Endothelial cell of umbilical vein (primary cell): ENCODE measurements at regions not wholly inside any gene's neighbourhood (a gene's known extent, or its start where the extent isn't known, plus 50 kb on each side); places are given as distances from the start of the nearest gene placed in this dataset.

Experiments
- BruUV-seq: library from RNA; stranded (reverse); fragments of 400-500 nt; replicated peaks from 2 replicates; lab custom pipeline; 2021; lab: Mats Ljungman, UMichigan
- CTCF ChIA-PET: fragments of 300-600, 350-600 bp; sonication (Branson Sonifier 250); formaldehyde crosslinking; loops from one replicate; lab custom pipeline; 2021; ENCODE audit warnings: antibody characterized with exemption, inconsistent platforms; lab: Charles Lee
- POLR2A ChIA-PET: fragments of 300-600, 350-600 bp; sonication (Branson Sonifier 250); formaldehyde crosslinking; loops from one replicate; lab custom pipeline; 2021; ENCODE audit warnings: antibody characterized with exemption, inconsistent platforms; lab: Charles Lee
- DNase-seq: peaks from one replicate; pipeline ENCODE4 v3.0.0-alpha.2; 2011; ENCODE audit warnings: low read depth, low spot score
- FAIRE-seq: peaks from 2 replicates; lab custom pipeline; 2011; peaks lifted over from hg19 to GRCh38; lab: Jason Lieb, UNC
- H2AFZ ChIP-seq: 2 replicates; pipeline ENCODE4 v1.6.0; 2012; ENCODE audit warnings: low read depth, low read length, control low read depth, inconsistent platforms
- H3K27ac ChIP-seq: 2 replicates; pipeline ENCODE4 v1.5.1; 2011; ENCODE audit warnings: low read depth, mild to moderate bottlenecking, control low read depth, low read length, moderate library complexity; ENCODE audit not compliant: insufficient read depth
- H3K27me3 ChIP-seq, 2 experiments: 2 replicates each; pipeline versions ENCODE4 v1.6.0 to v1.6.1; 2011; ENCODE audit warnings: low read length in 2 of 2, mixed read lengths in 1 of 2; ENCODE audit not compliant: control insufficient read depth in 2 of 2, insufficient read depth in 2 of 2
- H3K36me3 ChIP-seq, 2 experiments: 2 replicates in 1 of 2; 3 replicates in 1 of 2; pipeline ENCODE4 v1.5.1; 2011; ENCODE audit warnings: low read length in 2 of 2, mild to moderate bottlenecking in 1 of 2, moderate library complexity in 1 of 2; ENCODE audit not compliant: control insufficient read depth in 2 of 2, insufficient read depth in 2 of 2; ENCODE audit errors: extremely low read depth in 1 of 2
- H3K4me1 ChIP-seq: 3 replicates; pipeline ENCODE4 v1.5.1; 2011; ENCODE audit warnings: mild to moderate bottlenecking, low read length; ENCODE audit not compliant: control insufficient read depth, insufficient read depth; ENCODE audit errors: extremely low read depth
- H3K4me2 ChIP-seq: 2 replicates; pipeline ENCODE4 v1.6.1; 2011; ENCODE audit warnings: low read length, control low read depth, mixed read lengths; ENCODE audit not compliant: insufficient read depth
- H3K4me3 ChIP-seq, 3 experiments: fragments of 200-600 bp in 1 of 3; sonication (generic), shearing (Covaris generic) in 1 of 3; replicated peaks in 1 of 3; 2 replicates each; pipeline ENCODE4 v1.5.1; 2011 to 2016; ENCODE audit warnings: control low read depth in 3 of 3, low read length in 3 of 3, mild to moderate bottlenecking in 2 of 3, inconsistent platforms in 1 of 3, low read depth in 1 of 3, moderate library complexity in 1 of 3; ENCODE audit not compliant: insufficient read depth in 1 of 3
- H3K79me2 ChIP-seq: 2 replicates; pipeline ENCODE4 v1.6.0; 2012; ENCODE audit warnings: low read length, inconsistent platforms; ENCODE audit not compliant: control insufficient read depth, insufficient read depth
- H3K9ac ChIP-seq: replicated peaks from 2 replicates; pipeline ENCODE3; 2011; ENCODE audit warnings: low read length, control low read depth; ENCODE audit not compliant: insufficient read depth; ENCODE audit errors: extremely low read depth
- H3K9me1 ChIP-seq: replicated peaks from 3 replicates; pipeline ENCODE4 v1.6.0; 2011; ENCODE audit warnings: mild to moderate bottlenecking, low read length; ENCODE audit not compliant: control insufficient read depth, insufficient read depth; ENCODE audit errors: extremely low read depth
- H3K9me3 ChIP-seq: replicated peaks from 2 replicates; pipeline ENCODE4 v1.5.1; 2012; ENCODE audit warnings: low read length, inconsistent platforms; ENCODE audit not compliant: control insufficient read depth, insufficient read depth
- H4K20me1 ChIP-seq: replicated peaks from 2 replicates; pipeline ENCODE3; 2011; ENCODE audit warnings: mild to moderate bottlenecking, low read length; ENCODE audit not compliant: control insufficient read depth, insufficient read depth; ENCODE audit errors: extremely low read depth
- FOS ChIP-seq: IDR thresholded peaks from 2 replicates; pipeline ENCODE4 v1.6.1; 2011; ENCODE audit warnings: mild to moderate bottlenecking, low read length, moderate library complexity, borderline replicate concordance; ENCODE audit not compliant: insufficient read depth
- GATA2 ChIP-seq: IDR thresholded peaks from 2 replicates; pipeline ENCODE4 v1.7.0; 2011; ENCODE audit warnings: low read depth, mild to moderate bottlenecking, moderate library complexity, mixed read lengths, low read length; ENCODE audit not compliant: insufficient read length, insufficient read depth
- JUN ChIP-seq: IDR thresholded peaks from 2 replicates; pipeline ENCODE4 v1.6.1; 2011; ENCODE audit warnings: borderline replicate concordance, low read depth; ENCODE audit not compliant: insufficient read length, insufficient read depth
- MAX ChIP-seq: IDR thresholded peaks from 2 replicates; pipeline ENCODE4 v1.6.1; 2011; ENCODE audit not compliant: insufficient read depth, insufficient read length
- MYC ChIP-seq: IDR thresholded peaks from one replicate; pipeline ENCODE4 v1.6.1; 2011; ENCODE audit warnings: mild to moderate bottlenecking, low read depth, low read length
- POLR2A ChIP-seq: IDR thresholded peaks from 2 replicates; pipeline ENCODE4 v1.6.1; 2012; ENCODE audit warnings: low read depth, mild to moderate bottlenecking, control low read depth, low read length
- POLR2AphosphoS5 ChIP-seq: IDR thresholded peaks from 2 replicates; pipeline ENCODE4 v1.6.1; 2012; ENCODE audit warnings: low read depth, mild to moderate bottlenecking, control low read depth, low read length, moderate library complexity; ENCODE audit not compliant: insufficient read depth
- dilution Hi-C: fragments of 300-500 bp; cut with MboI; formaldehyde crosslinking; loops from one replicate; pipeline ENCODE4 v1.15.0; 2019; ENCODE audit warnings: low sequenced_read_pairs; ENCODE audit not compliant: extremely low pct_ligation_motif_present
- intact Hi-C: fragments of 100-400 bp; cut with micrococcal nuclease; formaldehyde crosslinking; loops from one replicate; pipeline ENCODE4 v1.10.0; 2022
- TF ChIP-seq, protein P1 (sequence below), 2 donors: IDR thresholded peaks; 1 replicate in 1 of 2; 2 replicates in 1 of 2; pipeline ENCODE4 v1.5.1; 2011; ENCODE audit warnings: low read length in 2 of 2, mild to moderate bottlenecking in 2 of 2, moderate library complexity in 2 of 2, control low read depth in 1 of 2, inconsistent platforms in 1 of 2, low read depth in 1 of 2; ENCODE audit not compliant: insufficient read depth in 1 of 2; ENCODE audit errors: extremely low read depth in 1 of 2

DNA sequence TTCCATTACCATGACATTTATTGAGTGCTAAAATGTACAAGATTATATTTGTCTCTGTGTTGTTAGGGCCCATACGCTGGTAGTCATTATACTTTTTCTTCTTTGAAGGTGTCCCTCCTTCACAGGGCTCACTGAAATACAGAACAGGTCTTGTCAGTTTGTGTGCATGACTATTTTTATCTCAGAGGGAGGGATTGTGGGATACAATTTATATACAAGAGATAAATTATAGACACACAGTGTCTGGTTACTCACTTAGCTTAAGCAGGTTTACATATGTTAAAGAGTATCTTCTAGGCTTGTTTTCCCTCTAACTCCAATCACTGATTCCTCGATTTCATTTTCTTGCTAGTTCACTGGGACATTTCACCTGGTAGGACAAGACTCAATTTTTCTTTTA, 143.3 kb upstream of the GUCY1A1 start:
- FAIRE-seq: no peak

DNA sequence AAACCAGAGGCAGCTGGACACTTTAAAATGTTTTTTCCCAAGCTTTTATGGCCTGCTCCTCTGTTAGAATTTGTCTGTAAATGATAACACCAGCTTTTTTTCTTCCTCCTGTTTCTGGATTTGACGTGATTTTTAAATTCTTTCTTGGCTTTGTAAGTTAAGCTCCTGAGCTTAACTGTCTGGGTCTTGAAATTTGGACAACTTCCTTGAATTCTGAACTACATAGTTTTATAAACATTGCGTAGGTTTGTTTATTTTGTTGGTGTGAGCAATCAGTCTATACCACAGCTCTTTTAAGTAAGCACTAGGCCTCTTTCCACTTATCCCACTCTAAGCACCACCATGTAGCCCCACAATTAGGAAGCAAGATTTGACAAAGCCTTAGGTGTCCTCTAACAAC, 144.4 kb upstream of the GUCY1A1 start:
- intact Hi-C loops: no loop called here
- H3K27ac ChIP-seq: no peak overlapping the region

More for the DNA sequence above, 143.3 kb upstream of the GUCY1A1 start:
- BruUV-seq: no TSS peak
- ChIA-PET POLR2A (no interaction called here), CTCF (interaction anchor here (0.8 kb wide), 1 partner anchor 9 kb away, joined by 3 read pairs; no protein-coding TSS in a partner anchor)
- H3K9me1 ChIP-seq: no peaks in the 10 kb centered on the region
- no peak overlapping the region for H3K4me2 ChIP-seq
- dilution Hi-C loops: no loop called here
- intact Hi-C loops: no loop called here
- H3K79me2 ChIP-seq: no peaks in the 10 kb centered on the region
- H3K4me3 ChIP-seq: no peak overlapping the region
- DNase-seq: no peak
- TF ChIP-seq MYC: no peak
- no peak overlapping the region for H3K27ac ChIP-seq
- no peaks in the 10 kb centered on the region for H3K27me3 ChIP-seq
- no peak overlapping the region for H3K9ac ChIP-seq
- H2AFZ ChIP-seq: no peak overlapping the region
- no peaks in the 10 kb centered on the region for H4K20me1 ChIP-seq
- no peaks in the 10 kb centered on the region for H3K36me3 ChIP-seq
- no peaks in the 10 kb centered on the region for H3K4me1 ChIP-seq
- no peaks in the 10 kb centered on the region for H3K9me3 ChIP-seq

More for the DNA sequence above, 144.4 kb upstream of the GUCY1A1 start:
- Histone ChIP-seq H3K4me2 (no peak overlapping the region), H3K4me3 (no peak overlapping the region), H3K9me1 (no peaks in the 10 kb centered on the region), H4K20me1 (no peaks in the 10 kb centered on the region), H3K9me3 (no peaks in the 10 kb centered on the region), H3K9ac (no peak overlapping the region), H3K79me2 (no peaks in the 10 kb centered on the region), H2AFZ (no peak overlapping the region), H3K36me3 (no peaks in the 10 kb centered on the region), H3K27me3 (no peaks in the 10 kb centered on the region), H3K4me1 (no peaks in the 10 kb centered on the region)
- POLR2A ChIA-PET: no interaction called here
- CTCF ChIA-PET: interaction anchor here (1.2 kb wide), 1 partner anchor 265 kb away, joined by 4 read pairs; no protein-coding TSS in a partner anchor
- BruUV-seq: no TSS peak
- TF ChIP-seq JUN: no peak
- TF ChIP-seq, protein P1, sequence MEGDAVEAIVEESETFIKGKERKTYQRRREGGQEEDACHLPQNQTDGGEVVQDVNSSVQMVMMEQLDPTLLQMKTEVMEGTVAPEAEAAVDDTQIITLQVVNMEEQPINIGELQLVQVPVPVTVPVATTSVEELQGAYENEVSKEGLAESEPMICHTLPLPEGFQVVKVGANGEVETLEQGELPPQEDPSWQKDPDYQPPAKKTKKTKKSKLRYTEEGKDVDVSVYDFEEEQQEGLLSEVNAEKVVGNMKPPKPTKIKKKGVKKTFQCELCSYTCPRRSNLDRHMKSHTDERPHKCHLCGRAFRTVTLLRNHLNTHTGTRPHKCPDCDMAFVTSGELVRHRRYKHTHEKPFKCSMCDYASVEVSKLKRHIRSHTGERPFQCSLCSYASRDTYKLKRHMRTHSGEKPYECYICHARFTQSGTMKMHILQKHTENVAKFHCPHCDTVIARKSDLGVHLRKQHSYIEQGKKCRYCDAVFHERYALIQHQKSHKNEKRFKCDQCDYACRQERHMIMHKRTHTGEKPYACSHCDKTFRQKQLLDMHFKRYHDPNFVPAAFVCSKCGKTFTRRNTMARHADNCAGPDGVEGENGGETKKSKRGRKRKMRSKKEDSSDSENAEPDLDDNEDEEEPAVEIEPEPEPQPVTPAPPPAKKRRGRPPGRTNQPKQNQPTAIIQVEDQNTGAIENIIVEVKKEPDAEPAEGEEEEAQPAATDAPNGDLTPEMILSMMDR (IDR thresholded peaks at IDR 0.05; ENCODE audit: extremely low read depth in 1 of 2, insufficient read depth in 1 of 2, low read depth in 1 of 2, low read length in 2 of 2): no peak
- no peak for TF ChIP-seq FOS
- no peak for TF ChIP-seq GATA2
- no peak for TF ChIP-seq MAX
- no peak for TF ChIP-seq POLR2A
- no peak for TF ChIP-seq POLR2AphosphoS5
- DNase-seq: no peak
- dilution Hi-C loops: no loop called here
- FAIRE-seq: no peak
